ENCODE measurements at regions not wholly inside any gene's neighbourhood (a gene's known extent, or its start where the extent isn't known, plus 50 kb on each side); places are given as distances from the start of the nearest gene placed in this dataset.

DNA sequence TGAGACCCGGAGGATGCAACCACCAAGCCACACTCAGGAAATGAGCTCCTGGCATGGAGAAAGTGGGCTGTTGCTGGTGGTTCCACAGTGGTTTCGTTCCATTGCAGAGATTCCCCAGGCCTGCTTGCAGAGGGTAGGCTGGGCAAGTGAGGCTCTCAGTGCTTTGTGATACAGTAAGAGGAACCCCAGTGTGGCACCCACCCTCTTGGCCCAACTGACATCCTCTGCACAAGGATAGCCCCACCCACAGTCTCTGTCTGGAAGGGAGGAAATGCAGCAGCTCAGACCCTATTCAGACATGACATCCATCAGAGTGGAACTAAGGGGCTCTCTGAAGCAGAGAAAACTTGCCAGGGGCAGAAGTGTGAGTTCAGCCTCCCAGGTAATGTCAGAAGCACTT lies 69.6 kb upstream of the FSTL4 start:
- H3K4ac ChIP-seq (replicated peaks; ENCODE audit: insufficient read length, low read depth, low read length): no peak overlapping the region
- no peak overlapping the region for H3K4me2 ChIP-seq (ENCODE audit: insufficient read depth in 1 of 2, low read depth in 2 of 2, low read length in 2 of 2)
- H3K23me2 ChIP-seq (ENCODE audit: low read depth, low read length): no peaks in the 10 kb centered on the region
- WGBS, 2 experiments (ENCODE audit: extremely low coverage in 1 of 2, insufficient coverage in 1 of 2, insufficient read length in 1 of 2, insufficient replicate concordance in 2 of 2, low coverage in 1 of 2, low lambda C conversion rate in 2 of 2, missing lambda C conversion rate in 1 of 2): 70% methylated on average over 2 of the region's 2 CpGs; no CpG with 5 or more reads in 1 of the 2 experiments
- H2BK12ac ChIP-seq (ENCODE audit: low read depth, low read length): no peak overlapping the region
- no peak overlapping the region for H2BK5ac ChIP-seq (ENCODE audit: low read depth, low read length)
- FAIRE-seq (no peak), DNase-seq (ENCODE audit: low read depth in 1 of 2, low spot score in 2 of 2) (no peak)
- H3K4me1 ChIP-seq (replicated peaks in 1 of 4; ENCODE audit: control insufficient read depth in 3 of 4, insufficient read depth in 4 of 4, low read length in 3 of 4): peaks cover 0 to 2% (median 0%) of the 10 kb centered on the region in 4 experiments; a peak in 1 of 7 replicates
- H3K79me1 ChIP-seq (ENCODE audit: low read depth, low read length): no peaks in the 10 kb centered on the region
- POLR2A ChIA-PET (ENCODE audit: partially characterized antibody): no interaction called here
- no peak overlapping the region for H2BK20ac ChIP-seq (ENCODE audit: low read length)
- CTCF ChIA-PET (ENCODE audit: partially characterized antibody): interaction anchor here (0.9 to 1.0 kb wide), 2 partner anchors 72 to 334 kb away, joined by 3 read pairs; no protein-coding TSS in a partner anchor
- H3K36me3 ChIP-seq (ENCODE audit: control insufficient read depth in 2 of 4, insufficient read depth in 4 of 4, low read length in 3 of 4): no peaks in the 10 kb centered on the region
- H3K79me2 ChIP-seq (ENCODE audit: control insufficient read depth in 1 of 2, insufficient read depth in 2 of 2, low read length in 2 of 2): no peaks in the 10 kb centered on the region
- no peak overlapping the region for H4K8ac ChIP-seq (ENCODE audit: extremely low read depth, insufficient read depth, low read length)
- no peak overlapping the region for H3K4me3 ChIP-seq (ENCODE audit: extremely low read depth in 1 of 4, insufficient read depth in 2 of 4, low read depth in 3 of 4, low read length in 4 of 4)
- no peaks in the 10 kb centered on the region for H3K9me3 ChIP-seq (ENCODE audit: insufficient read depth in 2 of 2, low read depth in 1 of 2, low read length in 1 of 2)
- H4K5ac ChIP-seq (ENCODE audit: insufficient read length, low read depth, low read length): no peak overlapping the region
- no peaks in the 10 kb centered on the region for H3K27me3 ChIP-seq (replicated peaks in 1 of 4; ENCODE audit: control insufficient read depth in 3 of 4, extremely low read depth in 1 of 4, insufficient read depth in 3 of 4, low read length in 3 of 4)
- H2AFZ ChIP-seq (ENCODE audit: low read length): no peak overlapping the region; the same call in 1 of the 2 replicates
- H2BK120ac ChIP-seq (replicated peaks; ENCODE audit: low read depth, low read length): no peak overlapping the region
- no peak overlapping the region for H3K14ac ChIP-seq (ENCODE audit: insufficient read length)
- H3K9ac ChIP-seq (replicated peaks in 1 of 4; ENCODE audit: extremely low read depth in 1 of 4, low read depth in 3 of 4, low read length in 3 of 4): no peak overlapping the region
- H3K56ac ChIP-seq (replicated peaks; ENCODE audit: insufficient read length, low read depth, low read length): no peak overlapping the region
- H4K91ac ChIP-seq (replicated peaks; ENCODE audit: insufficient read length, low read length): no peak overlapping the region
- H2AK5ac ChIP-seq (ENCODE audit: low read depth, low read length): no peak overlapping the region
- H3K23ac ChIP-seq (ENCODE audit: insufficient read length): no peak overlapping the region
- H3K27ac ChIP-seq (ENCODE audit: low read depth, low read length): no peak overlapping the region
- no peak for TF ChIP-seq SRF (IDR thresholded peaks at IDR 0.05; ENCODE audit: low read depth, low read length)
- H4K20me1 ChIP-seq (replicated peaks in 1 of 2; ENCODE audit: control insufficient read depth in 1 of 2, insufficient read depth in 2 of 2, low read length in 2 of 2): no peaks in the 10 kb centered on the region
- no peak overlapping the region for H3K18ac ChIP-seq (ENCODE audit: extremely low read depth, low read length)
- H2BK15ac ChIP-seq (ENCODE audit: low read length): no peak overlapping the region
